Activated T-cell treated with anti-CD3 and anti-CD28 coated beads, Interleukin-2, amount 50 U/mL, for 4 hours (primary cell): ENCODE measurements at regions not wholly inside any gene's neighbourhood (a gene's known extent, or its start where the extent isn't known, plus 50 kb on each side); places are given as distances from the start of the nearest gene placed in this dataset.
"Not testable (repeated sequence)": the region's sequence is repeated elsewhere in the genome, so short reads cannot be mapped to it uniquely, and the experiment has no call there.

ENCODE experiments used
- ATAC-seq, 2 donors: fragments of 200-7000 bp; cut with Tn5 transposase; one replicate each; pipeline ENCODE4 v1.10.0; 2021
- DNase-seq: peaks from one replicate; pipeline ENCODE4 v3.0.0-alpha.2; 2020
- H3K27me3 Mint-ChIP-seq: one replicate; pipeline ENCODE4 v1.8.0; 2021; ENCODE audit warnings: low read depth, mixed read lengths
- H3K36me3 Mint-ChIP-seq: one replicate; pipeline ENCODE4 v1.8.0; 2022; ENCODE audit warnings: mixed read lengths; ENCODE audit not compliant: insufficient read depth
- H3K4me1 Mint-ChIP-seq: one replicate; pipeline ENCODE4 v1.8.0; 2021; ENCODE audit warnings: low read depth, mixed read lengths
- H3K4me3 Mint-ChIP-seq: one replicate; pipeline ENCODE4 v1.8.0; 2021; ENCODE audit warnings: mild to moderate bottlenecking, moderate library complexity, mixed read lengths
- H3K9me3 Mint-ChIP-seq: one replicate; pipeline ENCODE4 v1.8.0; 2021; ENCODE audit warnings: mixed read lengths

DNA sequence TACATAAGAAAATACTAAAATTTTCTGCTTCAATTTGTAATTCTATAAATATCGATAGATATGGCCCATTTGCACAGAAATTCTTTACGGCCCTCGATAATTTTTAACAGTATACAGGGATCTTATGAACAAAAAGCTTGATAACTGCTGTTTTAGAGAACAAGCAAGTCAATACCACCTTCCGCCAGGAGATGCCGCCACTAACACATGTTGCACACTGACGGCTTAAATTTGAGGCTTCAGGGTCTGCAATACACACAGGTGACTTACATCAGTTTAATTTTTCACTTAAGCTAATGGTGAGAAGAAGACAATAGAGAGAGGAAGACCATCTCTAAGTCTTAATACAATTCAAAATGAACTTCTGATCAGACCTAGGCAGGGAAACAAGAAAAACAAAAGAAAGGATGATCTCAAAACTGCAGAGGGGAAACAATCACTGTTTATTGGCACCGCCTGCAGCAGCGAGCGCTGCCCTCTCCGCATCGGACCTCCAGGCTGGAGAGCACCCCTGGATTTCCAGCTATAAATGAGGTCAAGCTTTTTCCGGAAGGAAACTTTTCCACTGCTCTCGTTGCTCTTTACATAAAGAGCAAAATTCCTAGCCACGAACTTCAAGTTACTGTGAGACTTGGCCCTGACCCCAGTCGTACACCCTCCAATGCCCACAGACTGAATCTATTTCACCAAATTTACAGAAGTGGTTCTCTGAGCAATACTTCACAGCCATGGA is 53.9 kb downstream of the OTOR start:
- peak; percentile 39 for DNase-seq
- Mint-ChIP-seq H3K27me3 (peaks cover 48% of the 10 kb centered on the region), H3K4me3 (no peak overlapping the region), H3K4me1 (no peaks in the 10 kb centered on the region), H3K9me3 (no peaks in the 10 kb centered on the region), H3K36me3 (no peaks in the 10 kb centered on the region)
- no peak for ATAC-seq

DNA sequence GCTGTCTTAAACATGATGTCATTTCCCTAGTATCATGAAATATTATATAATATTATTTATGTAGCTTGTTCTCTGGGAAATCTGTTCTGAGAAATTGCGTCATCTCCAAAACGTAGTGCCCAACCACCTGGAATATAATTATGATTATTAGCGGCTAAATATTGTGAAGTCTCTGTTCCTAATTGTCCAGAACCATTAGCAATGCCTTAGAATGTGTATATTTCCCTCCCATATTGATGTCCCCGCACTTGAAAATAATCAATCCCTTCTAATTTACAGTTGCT is 54.4 kb downstream of the OTOR start:
- no peaks in the 10 kb centered on the region for H3K9me3 Mint-ChIP-seq
- no peaks in the 10 kb centered on the region for H3K36me3 Mint-ChIP-seq
- H3K27me3 Mint-ChIP-seq: peaks cover 49% of the 10 kb centered on the region
- DNase-seq: no peak
- no peak overlapping the region for H3K4me3 Mint-ChIP-seq
- ATAC-seq: no peak
- no peaks in the 10 kb centered on the region for H3K4me1 Mint-ChIP-seq

DNA sequence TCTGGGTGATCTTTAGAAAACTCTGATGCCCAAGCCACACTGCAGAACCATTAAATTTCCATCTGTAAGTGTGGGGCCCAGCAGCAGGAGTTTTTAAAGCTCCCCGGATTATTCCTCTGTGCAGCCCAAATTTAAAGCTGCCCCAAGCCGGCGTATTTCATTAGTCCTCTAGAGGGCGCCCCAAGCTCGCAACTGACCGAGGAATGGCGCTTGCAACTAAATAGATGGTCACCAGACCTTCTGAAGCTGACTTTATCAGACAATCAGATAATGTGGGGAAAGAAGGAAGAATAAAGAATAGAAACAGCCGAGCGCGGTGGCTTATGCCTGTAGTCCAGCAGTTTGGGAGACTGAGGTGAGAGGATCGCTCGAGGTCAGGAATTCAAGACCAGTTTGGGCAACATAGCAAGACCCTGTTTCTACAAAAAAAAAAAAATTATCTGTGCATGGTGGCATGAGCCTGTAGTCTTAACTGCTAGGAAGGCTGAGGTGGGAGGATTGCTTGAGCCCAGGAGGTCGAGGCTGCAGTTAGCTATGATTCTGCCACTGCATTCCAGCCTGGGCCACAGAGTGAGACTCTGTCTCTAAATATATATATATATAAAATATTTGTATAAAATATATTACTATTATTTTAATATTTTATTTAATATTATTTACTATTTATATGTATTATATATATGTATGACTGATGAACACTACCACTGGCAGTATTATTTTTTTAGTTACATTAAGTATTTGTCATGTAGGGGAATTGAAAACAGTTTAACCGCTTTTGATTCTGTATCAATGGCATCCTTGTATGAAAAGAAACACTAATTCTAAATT is 56.0 kb downstream of the OTOR start:
- H3K4me3 Mint-ChIP-seq: no peak overlapping the region
- DNase-seq (peak; percentile 11), ATAC-seq (no peak)
- H3K9me3 Mint-ChIP-seq: no peaks in the 10 kb centered on the region
- no peaks in the 10 kb centered on the region for H3K36me3 Mint-ChIP-seq
- H3K4me1 Mint-ChIP-seq: no peaks in the 10 kb centered on the region
- peaks cover 45% of the 10 kb centered on the region for H3K27me3 Mint-ChIP-seq

DNA sequence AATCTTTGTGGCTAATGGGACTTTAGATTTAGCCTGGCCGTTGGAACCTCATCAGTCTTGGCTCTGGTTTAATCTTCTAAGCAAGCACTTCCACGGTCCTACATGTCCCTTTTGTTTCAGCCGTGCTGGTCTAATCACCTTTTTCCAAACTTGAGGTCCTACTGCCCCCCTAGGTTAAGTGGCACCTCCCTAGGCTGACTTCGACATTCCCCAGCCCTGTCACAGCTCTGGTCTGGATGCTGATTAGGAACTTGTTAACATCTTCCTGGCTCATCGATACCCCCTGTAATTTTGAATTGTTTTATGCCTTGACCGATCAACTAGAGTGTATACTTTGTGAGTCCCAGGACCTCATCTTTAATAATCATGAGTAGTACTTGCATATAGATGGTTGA is 56.6 kb downstream of the OTOR start:
- H3K36me3 Mint-ChIP-seq: no peaks in the 10 kb centered on the region
- peaks cover 45% of the 10 kb centered on the region for H3K27me3 Mint-ChIP-seq
- no peaks in the 10 kb centered on the region for H3K4me1 Mint-ChIP-seq
- no peak overlapping the region for H3K4me3 Mint-ChIP-seq
- H3K9me3 Mint-ChIP-seq: no peaks in the 10 kb centered on the region
- no peak for ATAC-seq
- no peak for DNase-seq

DNA sequence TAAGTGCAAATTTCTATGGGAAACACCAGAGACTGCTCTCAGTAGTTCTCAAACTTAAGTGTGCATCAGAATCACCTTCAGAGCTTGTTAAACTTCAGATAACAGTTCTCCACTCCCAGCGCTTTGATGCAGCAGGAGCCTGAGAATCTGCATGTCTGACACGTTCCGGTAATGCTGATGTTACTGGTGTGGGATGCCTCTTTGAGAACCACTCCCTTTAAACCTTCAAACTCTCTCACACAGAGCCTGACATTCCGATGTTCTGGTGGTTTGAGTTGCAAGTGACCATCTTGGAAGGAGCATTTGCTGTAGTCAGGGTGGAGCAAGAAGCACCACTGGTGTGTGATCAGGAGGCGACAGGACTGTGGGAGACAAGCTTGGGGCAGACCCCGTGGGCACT is 57.9 kb downstream of the OTOR start:
- H3K9me3 Mint-ChIP-seq: no peaks in the 10 kb centered on the region
- no peak overlapping the region for H3K4me3 Mint-ChIP-seq
- H3K36me3 Mint-ChIP-seq: no peaks in the 10 kb centered on the region
- peaks cover 44% of the 10 kb centered on the region for H3K27me3 Mint-ChIP-seq
- no peaks in the 10 kb centered on the region for H3K4me1 Mint-ChIP-seq
- ATAC-seq (no peak), DNase-seq (no peak)

DNA sequence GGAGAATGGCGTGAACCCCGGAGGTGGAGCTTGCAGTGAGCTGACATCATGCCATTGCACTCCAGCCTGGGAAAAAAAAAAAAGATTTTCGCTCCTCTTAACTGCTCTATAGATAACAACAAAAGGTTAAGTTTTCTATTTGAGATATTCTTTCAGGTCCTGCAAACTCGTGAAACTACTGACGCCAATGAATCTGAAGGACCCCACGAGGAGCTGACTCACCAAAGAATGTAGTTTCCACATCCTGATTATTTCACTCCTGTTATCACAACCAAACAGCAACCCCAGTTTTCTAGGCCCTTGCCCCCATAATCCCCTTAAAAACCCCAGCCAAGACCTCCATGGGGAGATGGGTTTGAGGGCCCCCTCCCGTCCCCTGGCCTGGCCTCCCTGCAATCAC is 58.7 kb downstream of the OTOR start:
- Mint-ChIP-seq H3K4me1 (no peaks in the 10 kb centered on the region), H3K4me3 (no peak overlapping the region), H3K36me3 (no peaks in the 10 kb centered on the region), H3K9me3 (no peaks in the 10 kb centered on the region), H3K27me3 (peaks cover 43% of the 10 kb centered on the region)
- DNase-seq (no peak), ATAC-seq (no peak)

DNA sequence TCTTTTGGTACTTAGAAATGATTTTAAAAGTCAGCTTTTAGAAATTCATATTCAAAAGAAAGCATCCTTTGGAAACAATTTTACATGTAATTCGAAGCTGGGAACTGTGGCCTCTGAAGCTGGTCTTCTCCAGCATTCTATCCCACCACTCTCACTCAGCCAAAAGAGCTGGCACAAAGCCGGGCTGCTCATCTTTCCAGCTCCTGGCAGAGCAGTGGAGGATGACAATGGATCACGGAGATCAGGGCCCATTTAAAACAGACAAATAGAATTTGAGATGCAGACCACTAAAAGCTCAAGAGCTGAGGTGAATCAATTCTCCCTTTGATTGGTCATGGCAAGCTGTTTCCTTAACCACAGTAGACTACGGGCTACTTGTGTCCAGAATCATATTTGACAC is 60.6 kb downstream of the OTOR start:
- H3K36me3 Mint-ChIP-seq: no peaks in the 10 kb centered on the region
- H3K9me3 Mint-ChIP-seq: no peaks in the 10 kb centered on the region
- ATAC-seq: no peak

DNA sequence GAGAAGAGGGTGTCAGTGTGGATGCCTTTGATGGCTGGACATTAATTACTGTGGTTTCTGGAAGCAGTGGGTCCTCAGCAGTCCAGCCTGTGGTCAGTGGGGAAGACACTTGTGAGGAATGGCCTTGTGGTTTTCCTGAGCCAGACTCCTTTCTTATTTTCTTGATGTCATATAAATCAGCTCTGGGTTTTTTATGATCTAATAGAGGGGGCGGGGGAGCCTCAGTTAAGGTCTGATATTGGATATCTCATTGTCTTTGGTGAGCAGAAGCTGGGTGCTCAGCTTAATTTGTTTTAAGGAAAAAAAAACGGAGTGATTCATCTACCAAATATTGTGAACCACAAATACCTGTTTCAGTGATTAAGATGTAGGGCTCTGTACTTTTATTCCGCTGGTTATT is 62.1 kb downstream of the OTOR start:
- no peaks in the 10 kb centered on the region for H3K9me3 Mint-ChIP-seq
- H3K4me1 Mint-ChIP-seq: no peaks in the 10 kb centered on the region
- no peaks in the 10 kb centered on the region for H3K36me3 Mint-ChIP-seq
- H3K4me3 Mint-ChIP-seq: no peak overlapping the region
- H3K27me3 Mint-ChIP-seq: peaks cover 21% of the 10 kb centered on the region
- DNase-seq (no peak), ATAC-seq (no peak)

More for the DNA sequence above, 60.6 kb downstream of the OTOR start:
- Mint-ChIP-seq H3K4me1 (no peaks in the 10 kb centered on the region), H3K4me3 (no peak overlapping the region), H3K27me3 (peaks cover 33% of the 10 kb centered on the region)
- DNase-seq: no peak

DNA sequence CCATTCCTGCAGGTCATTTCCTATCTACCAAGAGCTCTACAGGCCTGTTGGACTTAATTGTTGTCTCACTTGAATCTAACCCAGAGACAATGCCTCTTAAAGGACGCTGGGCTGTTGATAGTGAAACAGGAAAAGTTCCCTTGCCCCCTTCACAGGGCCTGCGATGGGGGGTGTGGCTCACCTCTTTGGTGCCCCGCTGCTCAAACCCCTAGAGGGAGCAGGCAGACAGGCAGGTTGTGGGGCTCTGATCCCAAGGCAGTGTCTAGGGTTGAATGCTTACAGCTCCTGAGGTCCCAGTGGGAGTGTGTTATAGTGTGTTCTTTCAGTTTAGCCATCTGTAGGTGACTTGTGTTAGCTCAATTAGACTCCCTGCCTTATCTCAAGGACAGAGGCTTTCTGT is 68.0 kb downstream of the OTOR start:
- no peak for ATAC-seq
- DNase-seq: no peak
- Mint-ChIP-seq H3K36me3 (no peaks in the 10 kb centered on the region), H3K27me3 (peaks cover 11% of the 10 kb centered on the region), H3K4me1 (no peaks in the 10 kb centered on the region), H3K4me3 (no peak overlapping the region), H3K9me3 (no peaks in the 10 kb centered on the region)

DNA sequence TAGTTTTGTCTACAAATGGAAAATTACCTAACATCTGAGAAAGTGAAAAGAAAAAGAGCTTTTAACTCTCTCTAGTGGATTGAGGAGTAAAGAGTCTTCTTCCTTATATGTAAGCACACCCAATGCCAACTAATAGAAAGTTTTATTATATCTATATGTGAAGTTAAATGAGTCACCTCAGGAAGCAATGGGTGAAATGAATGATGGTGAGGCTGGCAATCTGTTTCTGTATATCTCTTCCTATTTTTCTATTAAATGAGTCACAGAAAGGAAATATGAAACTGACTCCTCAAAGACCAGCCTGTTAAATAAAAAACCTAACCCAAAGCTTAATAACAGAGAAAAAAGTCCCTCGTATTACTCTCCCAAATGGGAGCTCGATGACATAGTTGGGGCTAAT is 71.3 kb downstream of the OTOR start:
- no peak for DNase-seq
- H3K9me3 Mint-ChIP-seq: no peaks in the 10 kb centered on the region
- no peak for ATAC-seq
- H3K36me3 Mint-ChIP-seq: no peaks in the 10 kb centered on the region
- no peaks in the 10 kb centered on the region for H3K4me1 Mint-ChIP-seq
- H3K27me3 Mint-ChIP-seq: peaks cover 21% of the 10 kb centered on the region
- no peak overlapping the region for H3K4me3 Mint-ChIP-seq

DNA sequence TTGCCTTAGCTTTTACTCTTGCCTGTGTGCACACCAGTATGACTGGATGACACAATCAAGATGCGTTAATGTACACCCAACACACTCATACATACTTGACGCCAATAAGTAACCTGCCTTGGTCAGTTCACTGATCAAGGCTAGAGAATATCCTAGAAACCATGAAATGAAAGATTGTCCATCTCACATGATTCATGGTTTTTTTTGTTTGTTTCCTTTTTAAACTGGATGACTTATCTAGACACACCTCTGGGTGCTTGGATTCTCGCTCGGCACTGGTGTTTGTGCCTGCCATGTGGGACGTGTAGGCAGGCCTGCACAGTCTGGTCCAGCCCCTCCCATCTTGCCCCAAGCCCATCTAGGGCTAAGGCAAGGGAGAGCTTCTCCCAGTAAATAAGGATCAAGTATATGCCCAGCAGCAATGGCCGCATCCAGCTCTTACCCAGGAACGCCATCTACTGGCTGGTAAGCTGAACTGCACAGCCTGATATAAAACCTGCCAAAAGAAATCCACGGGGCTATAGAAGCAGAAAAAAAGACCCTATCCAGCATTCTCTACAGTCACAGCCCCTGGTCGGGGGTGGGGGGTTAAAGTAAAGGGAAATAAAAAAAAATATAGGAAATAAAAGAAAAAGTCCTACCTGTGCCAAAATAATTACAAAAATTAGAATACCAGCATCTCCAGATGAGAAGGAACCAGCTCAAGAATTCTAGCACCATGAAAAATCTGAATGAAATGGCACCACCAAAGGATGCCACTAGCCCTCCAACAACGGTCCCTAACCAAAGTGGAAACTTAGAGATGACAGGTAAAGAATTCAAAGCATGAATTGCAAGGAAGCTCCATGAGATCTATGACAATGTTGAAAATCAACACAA is 73.3 kb downstream of the OTOR start:
- Mint-ChIP-seq H3K4me1 (no peaks in the 10 kb centered on the region), H3K27me3 (peaks cover 19% of the 10 kb centered on the region), H3K4me3 (no peak overlapping the region), H3K36me3 (no peaks in the 10 kb centered on the region), H3K9me3 (no peaks in the 10 kb centered on the region)
- no peak for ATAC-seq
- DNase-seq: no peak

DNA sequence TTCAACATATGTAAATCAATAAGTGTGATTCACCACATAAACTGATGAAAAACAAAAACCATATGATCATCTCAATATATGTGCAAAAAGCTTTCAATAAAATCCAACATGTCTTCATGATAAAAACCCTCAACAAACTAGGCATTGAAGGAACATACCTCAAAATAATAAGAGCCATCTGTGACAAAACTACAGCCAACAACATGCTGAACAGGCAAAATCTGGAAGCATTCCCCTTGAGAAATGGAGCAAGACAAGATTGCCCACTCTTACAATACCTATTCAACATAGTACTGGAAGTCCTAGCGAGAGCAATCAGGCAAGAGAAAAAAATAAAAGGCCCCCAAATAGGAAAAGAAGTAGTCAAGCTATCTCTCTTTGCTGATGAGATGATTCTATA is 76.5 kb downstream of the OTOR start:
- H3K9me3 Mint-ChIP-seq: no peaks in the 10 kb centered on the region
- no peaks in the 10 kb centered on the region for H3K4me1 Mint-ChIP-seq
- DNase-seq (no peak), ATAC-seq (no peak)
- peaks cover 17% of the 10 kb centered on the region for H3K27me3 Mint-ChIP-seq
- no peaks in the 10 kb centered on the region for H3K36me3 Mint-ChIP-seq
- H3K4me3 Mint-ChIP-seq: no peak overlapping the region

DNA sequence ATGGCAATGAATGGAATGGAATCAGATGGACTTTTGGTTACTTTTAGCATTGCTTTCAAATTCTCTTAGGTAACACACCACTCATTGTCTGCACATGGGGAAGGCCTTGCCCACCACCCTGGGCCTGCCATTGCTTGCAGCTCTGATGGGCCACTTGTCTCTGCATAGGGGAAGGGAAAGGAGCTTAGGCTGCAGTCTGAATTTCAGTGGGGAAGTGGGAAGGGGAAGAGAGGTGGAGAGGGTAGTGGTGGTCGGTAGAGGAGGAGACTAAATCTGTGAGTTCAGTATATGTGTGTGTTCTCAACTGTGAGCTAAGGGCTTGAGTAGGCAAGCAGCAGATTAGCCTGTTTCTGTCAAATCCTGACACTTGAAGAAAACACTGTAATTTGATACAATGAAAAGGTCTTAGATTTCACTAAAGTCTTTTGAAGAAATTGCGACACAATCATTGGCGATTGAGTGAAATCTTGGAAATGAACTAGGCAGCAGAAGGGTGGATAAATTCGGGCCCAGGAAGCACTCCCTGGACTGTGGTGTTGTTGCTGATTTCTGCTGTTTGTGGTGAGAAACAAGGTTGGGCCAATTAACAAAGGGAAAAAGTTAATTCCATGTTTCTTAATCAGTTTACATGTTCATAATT is 80.6 kb downstream of the OTOR start:
- no peak for ATAC-seq
- Mint-ChIP-seq H3K27me3 (peaks cover 2% of the 10 kb centered on the region), H3K4me3 (no peak overlapping the region), H3K4me1 (no peaks in the 10 kb centered on the region), H3K9me3 (no peaks in the 10 kb centered on the region), H3K36me3 (no peaks in the 10 kb centered on the region)
- no peak for DNase-seq

DNA sequence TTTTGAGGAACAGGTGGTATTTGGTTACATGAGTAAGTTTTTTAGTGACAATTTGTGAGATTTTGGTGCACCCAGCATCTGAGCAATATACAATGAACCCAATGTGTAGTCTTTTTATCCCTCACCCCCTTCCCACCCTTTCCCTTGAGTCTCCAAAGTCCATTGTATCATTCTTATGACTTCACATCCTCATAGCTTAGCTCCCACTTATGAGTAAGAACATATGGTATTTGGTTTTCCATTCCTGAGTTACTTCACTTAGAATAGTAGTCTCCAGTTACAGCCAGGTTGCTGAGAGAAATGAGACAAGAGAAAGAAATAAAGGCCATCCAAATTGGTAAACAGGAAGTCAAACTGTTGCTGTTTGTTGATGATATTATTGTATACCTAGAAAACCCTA is 87.5 kb downstream of the OTOR start:
- not testable (repeated sequence) for H3K36me3 Mint-ChIP-seq, DNase-seq, H3K9me3 Mint-ChIP-seq, H3K4me3 Mint-ChIP-seq, ATAC-seq, H3K4me1 Mint-ChIP-seq, H3K27me3 Mint-ChIP-seq
